HepG2 (cell line): ENCODE measurements at regions not wholly inside any gene's neighbourhood (a gene's known extent, or its start where the extent isn't known, plus 50 kb on each side); places are given as distances from the start of the nearest gene placed in this dataset.

Source experiments
- BRD4 ChIP-seq: sonication (generic); formaldehyde crosslinking; IDR thresholded peaks from 2 replicates; pipeline ENCODE4 v1.4.0; 2020; ENCODE audit warnings: missing genetic modification reagents
- CHD4 ChIP-seq: fragments of 200-600 bp; sonication (generic); IDR thresholded peaks from 2 replicates; pipeline ENCODE4 v1.7.0; 2017; ENCODE audit warnings: mild to moderate bottlenecking, low read length, borderline replicate concordance
- FOXA1 ChIP-seq, 2 experiments: fragments of 450-650 bp in 1 of 2; sonication (generic) in 1 of 2; formaldehyde crosslinking in 1 of 2; IDR thresholded peaks; 2 replicates each; pipeline versions ENCODE4 v1.4.0 to v1.6.1; 2016 to 2020; ENCODE audit warnings: missing genetic modification reagents in 1 of 2
- FUBP1 ChIP-seq: sonication (generic); formaldehyde crosslinking; IDR thresholded peaks from 2 replicates; pipeline ENCODE4 v1.5.1; 2020; ENCODE audit warnings: missing genetic modification reagents, mild to moderate bottlenecking, borderline replicate concordance
- HNRNPH1 ChIP-seq: fragments of 200-400 bp; formaldehyde crosslinking; optimal IDR thresholded peaks from 2 replicates; pipeline ENCODE3; 2017; ENCODE audit warnings: mild to moderate bottlenecking, low read depth, low read length
- MIER2 ChIP-seq: IDR thresholded peaks from 2 replicates; pipeline ENCODE4 v1.6.1; 2016; ENCODE audit warnings: missing biosample characterization, missing genetic modification reagents
- RARA ChIP-seq: IDR thresholded peaks from 2 replicates; pipeline ENCODE4 v1.6.1; 2016; ENCODE audit warnings: missing genetic modification reagents, missing compliant biosample characterization
- SKIL ChIP-seq: sonication (generic); formaldehyde crosslinking; IDR thresholded peaks from 2 replicates; pipeline ENCODE4 v1.8.0; 2022; ENCODE audit warnings: missing genetic modification reagents, mild to moderate bottlenecking, moderate library complexity, borderline replicate concordance
- STAT5B ChIP-seq: sonication (generic); formaldehyde crosslinking; IDR thresholded peaks from 2 replicates; pipeline ENCODE4 v1.4.0; 2020; ENCODE audit warnings: missing genetic modification reagents
- TAF1 ChIP-seq: sonication (generic); formaldehyde crosslinking; IDR thresholded peaks from 2 replicates; pipeline ENCODE4 v1.4.0; 2020; ENCODE audit warnings: missing genetic modification reagents
- TBX2 ChIP-seq: sonication (generic); formaldehyde crosslinking; IDR thresholded peaks from 2 replicates; pipeline ENCODE4 v1.5.0; 2020; ENCODE audit warnings: missing genetic modification reagents, mild to moderate bottlenecking, borderline replicate concordance
- YY1 ChIP-seq: IDR thresholded peaks from 2 replicates; pipeline ENCODE4 v1.6.1; 2011; ENCODE audit warnings: low read length, low read depth, moderate library complexity, mild to moderate bottlenecking; ENCODE audit not compliant: insufficient read depth, insufficient replicate concordance
- ZNF354B ChIP-seq: sonication (generic); formaldehyde crosslinking; IDR thresholded peaks from 2 replicates; pipeline ENCODE4 v1.8.0; 2022; ENCODE audit warnings: mild to moderate bottlenecking, missing genetic modification reagents
- ZNF513 ChIP-seq: sonication (generic); formaldehyde crosslinking; conservative IDR thresholded peaks from 2 replicates; pipeline ENCODE4 v1.5.0; 2020; ENCODE audit warnings: missing genetic modification reagents
- ZNF530 ChIP-seq: sonication (generic); formaldehyde crosslinking; IDR thresholded peaks from 2 replicates; pipeline ENCODE4 v1.5.0; 2020; ENCODE audit warnings: low read depth, mild to moderate bottlenecking, missing genetic modification reagents
- ZNF563 ChIP-seq: sonication (generic); formaldehyde crosslinking; IDR thresholded peaks from 2 replicates; pipeline ENCODE4 v1.8.0; 2022; ENCODE audit warnings: mild to moderate bottlenecking, moderate library complexity, missing genetic modification reagents
- ZNF713 ChIP-seq: sonication (generic); formaldehyde crosslinking; IDR thresholded peaks from 2 replicates; pipeline ENCODE4 v1.4.0; 2020; ENCODE audit warnings: mild to moderate bottlenecking, missing genetic modification reagents
- ZNF747 ChIP-seq: sonication (generic); formaldehyde crosslinking; IDR thresholded peaks from 2 replicates; pipeline ENCODE4 v1.8.1; 2023; ENCODE audit warnings: missing genetic modification reagents, mild to moderate bottlenecking, borderline replicate concordance
- TF ChIP-seq, protein P1 (sequence below): IDR thresholded peaks from 2 replicates; pipeline ENCODE4 v1.6.1; 2016; ENCODE audit warnings: low read depth, borderline replicate concordance
- TF ChIP-seq, protein P2 (sequence below): sonication (generic); formaldehyde crosslinking; IDR thresholded peaks from 2 replicates; pipeline ENCODE4 v1.5.1; 2020; ENCODE audit warnings: missing genetic modification reagents, mild to moderate bottlenecking, borderline replicate concordance

DNA sequence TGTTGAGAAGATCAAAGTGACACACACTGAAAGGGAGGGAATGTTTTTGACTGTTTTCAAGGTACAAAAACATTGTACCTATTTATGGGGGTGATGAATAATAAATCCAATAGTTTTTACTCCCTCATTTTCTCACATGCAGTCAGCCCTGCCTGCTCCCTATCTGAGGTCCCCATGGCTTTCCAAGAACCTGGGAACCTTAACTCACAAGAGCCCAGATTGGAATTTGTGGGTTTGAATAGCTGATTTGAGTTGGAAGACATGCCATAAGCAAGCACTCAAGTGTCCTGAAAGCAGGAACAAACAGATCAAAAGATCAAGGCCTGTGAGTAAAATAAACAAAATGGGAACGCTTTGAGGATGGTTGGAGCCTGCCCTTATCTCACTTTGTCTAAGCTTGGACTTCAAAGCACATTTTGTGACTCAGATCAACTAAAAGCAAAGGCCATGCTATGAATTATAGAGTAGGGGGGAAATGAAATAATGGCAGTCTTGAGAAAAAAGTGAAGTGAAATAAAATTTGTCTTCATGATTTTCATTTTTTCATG lies 136.6 kb downstream of the LYPLAL1 start (continued):
- TF ChIP-seq SKIL (CRISPR knock-in tag) (peak; percentile 48; the same call in 1 of the 2 replicates), RARA (CRISPR knock-in tag) (peak; percentile 89), CHD4 (no peak), MIER2 (CRISPR knock-in tag) (no peak), HNRNPH1 (no peak), ZNF747 (peak; percentile 22; the same call in 1 of the 2 replicates), TAF1 (CRISPR knock-in tag) (no peak), ZNF354B (CRISPR knock-in tag) (no peak), ZNF713 (CRISPR knock-in tag) (no peak), BRD4 (CRISPR knock-in tag) (no peak), FUBP1 (CRISPR knock-in tag) (no peak), TBX2 (CRISPR knock-in tag) (peak; percentile 83), FOXA1 (IDR thresholded peaks at IDR 0.05) (no peak), FOXA1 (CRISPR knock-in tag; IDR thresholded peaks at IDR 0.05) (peak; percentile 88), STAT5B (CRISPR knock-in tag) (no peak), ZNF513 (CRISPR knock-in tag) (no peak), ZNF530 (CRISPR knock-in tag) (no peak), ZNF563 (CRISPR knock-in tag) (no peak), YY1 (peak; percentile 22)
- TF ChIP-seq, protein P1, sequence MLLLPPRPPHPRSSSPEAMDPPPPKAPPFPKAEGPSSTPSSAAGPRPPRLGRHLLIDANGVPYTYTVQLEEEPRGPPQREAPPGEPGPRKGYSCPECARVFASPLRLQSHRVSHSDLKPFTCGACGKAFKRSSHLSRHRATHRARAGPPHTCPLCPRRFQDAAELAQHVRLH (CRISPR knock-in tag) = peak; percentile 48; the same call in 1 of the 2 replicates
- TF ChIP-seq, protein P2, sequence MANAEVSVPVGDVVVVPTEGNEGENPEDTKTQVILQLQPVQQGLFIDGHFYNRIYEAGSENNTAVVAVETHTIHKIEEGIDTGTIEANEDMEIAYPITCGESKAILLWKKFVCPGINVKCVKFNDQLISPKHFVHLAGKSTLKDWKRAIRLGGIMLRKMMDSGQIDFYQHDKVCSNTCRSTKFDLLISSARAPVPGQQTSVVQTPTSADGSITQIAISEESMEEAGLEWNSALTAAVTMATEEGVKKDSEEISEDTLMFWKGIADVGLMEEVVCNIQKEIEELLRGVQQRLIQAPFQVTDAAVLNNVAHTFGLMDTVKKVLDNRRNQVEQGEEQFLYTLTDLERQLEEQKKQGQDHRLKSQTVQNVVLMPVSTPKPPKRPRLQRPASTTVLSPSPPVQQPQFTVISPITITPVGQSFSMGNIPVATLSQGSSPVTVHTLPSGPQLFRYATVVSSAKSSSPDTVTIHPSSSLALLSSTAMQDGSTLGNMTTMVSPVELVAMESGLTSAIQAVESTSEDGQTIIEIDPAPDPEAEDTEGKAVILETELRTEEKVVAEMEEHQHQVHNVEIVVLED (CRISPR knock-in tag) = no peak
